A673 (cell line): ENCODE measurements at regions not wholly inside any gene's neighbourhood (a gene's known extent, or its start where the extent isn't known, plus 50 kb on each side); places are given as distances from the start of the nearest gene placed in this dataset.

Experiments used
- BruUV-seq: library from RNA; stranded (reverse); fragments of 400-500 nt; replicated peaks from 2 replicates; lab custom pipeline; 2021; lab: Mats Ljungman, UMichigan
- CTCF ChIA-PET: fragments of 300-600 bp; sonication (Branson Sonifier 250); formaldehyde crosslinking; loops from one replicate; lab custom pipeline; 2022; ENCODE audit warnings: antibody characterized with exemption; lab: Charles Lee
- POLR2A ChIA-PET: fragments of 300-600 bp; sonication (Branson Sonifier 250); formaldehyde crosslinking; loops from one replicate; lab custom pipeline; 2022; ENCODE audit warnings: antibody characterized with exemption; ENCODE audit not compliant: low non-redundant PET; lab: Charles Lee
- DNase-seq: peaks from one replicate; pipeline ENCODE4 v3.0.0-alpha.2; 2015; ENCODE audit warnings: low spot score
- H3K27ac ChIP-seq: fragments of 200-600 bp; sonication (generic); 2 replicates; pipeline ENCODE4 v1.5.1; 2016; ENCODE audit warnings: mixed run types, low read depth, mild to moderate bottlenecking, mixed read lengths, antibody characterized with exemption, low read length; ENCODE audit not compliant: poor library complexity, severe bottlenecking
- H3K27me3 ChIP-seq: fragments of 200-600 bp; sonication (generic); replicated peaks from 2 replicates; pipeline ENCODE4 v1.6.1; 2017; ENCODE audit warnings: mixed run types, low read depth, mild to moderate bottlenecking, mixed read lengths, antibody characterized with exemption, low read length; ENCODE audit not compliant: insufficient read depth, poor library complexity
- H3K36me3 ChIP-seq: fragments of 200-600 bp; sonication (generic); 2 replicates; pipeline ENCODE4 v1.6.1; 2016; ENCODE audit warnings: mixed run types, mild to moderate bottlenecking, mixed read lengths, antibody characterized with exemption, low read length; ENCODE audit not compliant: insufficient read depth, poor library complexity, severe bottlenecking
- H3K4me1 ChIP-seq: fragments of 200-600 bp; sonication (generic); 2 replicates; pipeline ENCODE4 v1.6.1; 2017; ENCODE audit warnings: mixed run types, mild to moderate bottlenecking, mixed read lengths, antibody characterized with exemption, low read length; ENCODE audit not compliant: insufficient read depth, poor library complexity, severe bottlenecking
- H3K4me3 ChIP-seq: fragments of 200-600 bp; sonication (generic); 2 replicates; pipeline ENCODE4 v1.5.1; 2016; ENCODE audit warnings: low read depth, mixed run types, mild to moderate bottlenecking, mixed read lengths, low read length; ENCODE audit not compliant: poor library complexity, severe bottlenecking
- H3K9me3 ChIP-seq: fragments of 200-600 bp; sonication (generic); 2 replicates; pipeline ENCODE4 v1.6.1; 2016; ENCODE audit warnings: mixed run types, low read depth, mild to moderate bottlenecking, mixed read lengths, antibody characterized with exemption, low read length; ENCODE audit not compliant: poor library complexity, severe bottlenecking
- CTCF ChIP-seq: fragments of 300-800, 200-600 bp; sonication (generic); conservative IDR thresholded peaks from 2 replicates; pipeline ENCODE4 v1.5.1; 2017; ENCODE audit warnings: low read depth, mild to moderate bottlenecking, antibody characterized with exemption, low read length, moderate library complexity, mixed read lengths
- EZH2 ChIP-seq: fragments of 200-600 bp; sonication (generic); IDR thresholded peaks from 2 replicates; pipeline ENCODE4 v1.6.1; 2017; ENCODE audit warnings: borderline replicate concordance, low read depth, mild to moderate bottlenecking, mixed read lengths, antibody characterized with exemption, low read length; ENCODE audit not compliant: poor library complexity, severe bottlenecking
- intact Hi-C: fragments of 100-400 bp; cut with micrococcal nuclease; formaldehyde crosslinking; loops from one replicate; pipeline ENCODE4 v1.10.0; 2022; ENCODE audit not compliant: unreplicated experiment

GRCh38 chr5:158530115-158530514 lies 569.6 kb downstream of the EBF1 start:
- Histone ChIP-seq H3K36me3 (no peaks in the 10 kb centered on the region), H3K9me3 (no peaks in the 10 kb centered on the region), H3K4me3 (no peak overlapping the region), H3K4me1 (no peaks in the 10 kb centered on the region), H3K27ac (no peak overlapping the region), H3K27me3 (no peaks in the 10 kb centered on the region)
- ChIA-PET CTCF (no interaction called here), POLR2A (no interaction called here)
- BruUV-seq, result no TSS peak
- intact Hi-C loops, result no loop called here
- TF ChIP-seq CTCF, result no peak
- TF ChIP-seq EZH2, result no peak
- no peak for DNase-seq

GRCh38 chr5:158529454-158529853 lies 570.3 kb downstream of the EBF1 start:
- no peaks in the 10 kb centered on the region for H3K4me1 ChIP-seq
- no peaks in the 10 kb centered on the region for H3K36me3 ChIP-seq
- TF ChIP-seq CTCF (no peak), EZH2 (no peak)
- CTCF ChIA-PET, result no interaction called here
- no peak overlapping the region for H3K27ac ChIP-seq
- H3K27me3 ChIP-seq, result no peaks in the 10 kb centered on the region
- no peak overlapping the region for H3K4me3 ChIP-seq
- BruUV-seq, result no TSS peak
- POLR2A ChIA-PET, result interaction anchor here (0.6 kb wide), 1 partner anchor 720 kb away, joined by 6 read pairs; no protein-coding TSS in a partner anchor
- no peak for DNase-seq
- no peaks in the 10 kb centered on the region for H3K9me3 ChIP-seq
- intact Hi-C loops, result no loop called here

GRCh38 chr5:158525663-158526062 lies 574.1 kb downstream of the EBF1 start:
- CTCF ChIA-PET, result no interaction called here
- no TSS peak for BruUV-seq
- H3K9me3 ChIP-seq, result no peaks in the 10 kb centered on the region
- DNase-seq, result no peak
- H3K4me1 ChIP-seq, result no peaks in the 10 kb centered on the region
- TF ChIP-seq CTCF (no peak), EZH2 (no peak)
- no peaks in the 10 kb centered on the region for H3K27me3 ChIP-seq
- H3K27ac ChIP-seq, result no peak overlapping the region
- intact Hi-C loops, result no loop called here
- H3K36me3 ChIP-seq, result no peaks in the 10 kb centered on the region
- POLR2A ChIA-PET, result no interaction called here
- H3K4me3 ChIP-seq, result no peak overlapping the region
